Natural killer cell (primary cell): ENCODE measurements at regions not wholly inside any gene's neighbourhood (a gene's known extent, or its start where the extent isn't known, plus 50 kb on each side); places are given as distances from the start of the nearest gene placed in this dataset.

Source experiments
- ATAC-seq, 3 donors: fragments of 150-1000 bp in 2 of 3; fragments of 200-7000 bp in 1 of 3; cut with Tn5 transposase; 1 replicate in 1 of 3; 2 replicates in 2 of 3; pipeline ENCODE4 v1.10.0; 2021; ENCODE audit warnings: mild to moderate bottlenecking in 2 of 3, moderate library complexity in 2 of 3
- DNase-seq, 2 donors: peaks; one replicate each; pipeline versions ENCODE4 v3.0.0 to v3.0.0-alpha.2; 2013 to 2021; ENCODE audit warnings: mixed read lengths in 1 of 2
- H3K27ac ChIP-seq: one replicate; pipeline ENCODE4 v1.5.1; 2013; ENCODE audit warnings: mild to moderate bottlenecking, low read length
- H3K27me3 ChIP-seq: one replicate; pipeline ENCODE4 v1.6.1; 2013; ENCODE audit warnings: low read length; ENCODE audit not compliant: control insufficient read depth, insufficient read depth
- H3K36me3 ChIP-seq: one replicate; pipeline ENCODE4 v1.6.1; 2013; ENCODE audit warnings: low read length; ENCODE audit not compliant: control insufficient read depth, insufficient read depth
- H3K4me1 ChIP-seq: one replicate; pipeline ENCODE4 v1.6.1; 2013; ENCODE audit warnings: low read length; ENCODE audit not compliant: control insufficient read depth, insufficient read depth
- H3K4me3 ChIP-seq: one replicate; pipeline ENCODE4 v1.5.1; 2013; ENCODE audit warnings: low read length
- H3K9me3 ChIP-seq: one replicate; pipeline ENCODE4 v1.6.1; 2013; ENCODE audit warnings: low read length; ENCODE audit not compliant: control insufficient read depth, insufficient read depth
- H3K27ac Mint-ChIP-seq, 2 donors: one replicate each; pipeline ENCODE4 v1.8.0; 2022; ENCODE audit warnings: mild to moderate bottlenecking in 2 of 2, mixed read lengths in 2 of 2, moderate library complexity in 1 of 2
- H3K27me3 Mint-ChIP-seq, 2 donors: one replicate each; pipeline ENCODE4 v1.8.0; 2022; ENCODE audit warnings: low read depth in 2 of 2, mixed read lengths in 2 of 2
- H3K36me3 Mint-ChIP-seq: one replicate; pipeline ENCODE4 v1.8.0; 2022; ENCODE audit warnings: mixed read lengths
- H3K4me1 Mint-ChIP-seq, 2 donors: one replicate each; pipeline ENCODE4 v1.8.0; 2022; ENCODE audit warnings: mixed read lengths in 2 of 2
- H3K4me3 Mint-ChIP-seq: one replicate; pipeline ENCODE4 v1.8.0; 2022; ENCODE audit warnings: mild to moderate bottlenecking, moderate library complexity, mixed read lengths
- H3K9me3 Mint-ChIP-seq, 2 donors: one replicate each; pipeline ENCODE4 v1.8.0; 2022; ENCODE audit warnings: mixed read lengths in 2 of 2
- CTCF ChIP-seq: fragments of 200-600 bp; IDR thresholded peaks from one replicate; pipeline ENCODE4 v1.8.0; 2022; ENCODE audit warnings: antibody characterized with exemption
- WGBS: methylation state at CpG from one replicate; pipeline ENCODE4 v1.1.7; 2013; ENCODE audit warnings: missing lambda C conversion rate; ENCODE audit not compliant: insufficient coverage; 5-methylcytosine and 5-hydroxymethylcytosine counted together
- intact Hi-C: fragments of 100-400 bp; cut with micrococcal nuclease; formaldehyde crosslinking; loops from one replicate; pipeline ENCODE4 v1.14.2; 2022

GRCh38 chr15:62637950-62638619 is 404.5 kb upstream of the TPM1 start:
- Mint-ChIP-seq H3K27ac (no peak overlapping the region), H3K4me3 (no peak overlapping the region), H3K4me1 (peaks cover 8 to 10% of the 10 kb centered on the region in 2 donors), H3K27me3 (peaks cover 7 to 17% of the 10 kb centered on the region in 2 donors), H3K9me3 (no peaks in the 10 kb centered on the region), H3K36me3 (no peaks in the 10 kb centered on the region)
- Histone ChIP-seq H3K27me3 (no peaks in the 10 kb centered on the region), H3K4me3 (no peak overlapping the region), H3K36me3 (no peaks in the 10 kb centered on the region), H3K4me1 (peaks cover 2% of the 10 kb centered on the region), H3K9me3 (no peaks in the 10 kb centered on the region), H3K27ac (no peak overlapping the region)
- WGBS: 84% methylated on average over 8 of the region's 8 CpGs
- intact Hi-C loops: no loop called here
- DNase-seq (no peak), ATAC-seq (no peak)
- no peak for TF ChIP-seq CTCF

- no peaks in the 10 kb centered on the region for H3K36me3 ChIP-seq
- H3K27me3 Mint-ChIP-seq: peaks cover 7 to 17% of the 10 kb centered on the region in 2 donors
- H3K4me3 Mint-ChIP-seq: no peak overlapping the region
- no peak overlapping the region for H3K4me3 ChIP-seq
- TF ChIP-seq CTCF: no peak
- H3K27ac ChIP-seq: no peak overlapping the region
- intact Hi-C loops: no loop called here
- peaks cover 2% of the 10 kb centered on the region for H3K4me1 ChIP-seq
- H3K27ac Mint-ChIP-seq: no peak overlapping the region
- DNase-seq (no peak), ATAC-seq (no peak)
- no peaks in the 10 kb centered on the region for H3K9me3 Mint-ChIP-seq
- peaks cover 8 to 10% of the 10 kb centered on the region in 2 donors for H3K4me1 Mint-ChIP-seq
- 95% methylated on average over 4 of the region's 4 CpGs for WGBS
- no peaks in the 10 kb centered on the region for H3K9me3 ChIP-seq
- H3K36me3 Mint-ChIP-seq: no peaks in the 10 kb centered on the region
- H3K27me3 ChIP-seq: no peaks in the 10 kb centered on the region
Observed at GRCh38 chr15:62639432-62639831, 403.1 kb upstream of the TPM1 start.

GRCh38 chr15:62639906-62640605 is 402.5 kb upstream of the TPM1 start:
- Histone ChIP-seq H3K27me3 (no peaks in the 10 kb centered on the region), H3K4me1 (peaks cover 2% of the 10 kb centered on the region), H3K36me3 (no peaks in the 10 kb centered on the region), H3K4me3 (no peak overlapping the region), H3K27ac (no peak overlapping the region), H3K9me3 (no peaks in the 10 kb centered on the region)
- peaks cover 4 to 17% of the 10 kb centered on the region in 2 donors for H3K27me3 Mint-ChIP-seq
- intact Hi-C loops: no loop called here
- no peak for TF ChIP-seq CTCF
- no peaks in the 10 kb centered on the region for H3K36me3 Mint-ChIP-seq
- no peak overlapping the region for H3K4me3 Mint-ChIP-seq
- H3K9me3 Mint-ChIP-seq: no peaks in the 10 kb centered on the region
- no peak for ATAC-seq
- H3K27ac Mint-ChIP-seq: no peak overlapping the region
- DNase-seq: no peak
- 74% methylated on average over 6 of the region's 6 CpGs for WGBS
- H3K4me1 Mint-ChIP-seq: peaks cover 8 to 10% of the 10 kb centered on the region in 2 donors
